ENCODE measurements at regions not wholly inside any gene's neighbourhood (a gene's known extent, or its start where the extent isn't known, plus 50 kb on each side); places are given as distances from the start of the nearest gene placed in this dataset.

- TF ChIP-seq CTCF (IDR thresholded peaks at IDR 0.05) (no peak), POLR2A (IDR thresholded peaks at IDR 0.05) (no peak)
Measured at GRCh38 chr3:8286086-8286485, 215.5 kb upstream of the LMCD1 start.
